DND-41 (cell line): ENCODE measurements at regions not wholly inside any gene's neighbourhood (a gene's known extent, or its start where the extent isn't known, plus 50 kb on each side); places are given as distances from the start of the nearest gene placed in this dataset.

ENCODE experiments used
- EZH2 ChIP-seq: IDR thresholded peaks from 3 replicates; pipeline ENCODE4 v1.6.1; 2012; ENCODE audit warnings: borderline replicate concordance, low read depth, mild to moderate bottlenecking, moderate library complexity, low read length, inconsistent platforms; ENCODE audit not compliant: severe bottlenecking
- TF ChIP-seq, protein P1 (sequence below): IDR thresholded peaks from 2 replicates; pipeline ENCODE4 v1.5.1; 2012; ENCODE audit warnings: borderline replicate concordance, low read length, moderate library complexity, mild to moderate bottlenecking; ENCODE audit not compliant: poor library complexity, severe bottlenecking; ENCODE audit errors: extremely low read depth

DNA sequence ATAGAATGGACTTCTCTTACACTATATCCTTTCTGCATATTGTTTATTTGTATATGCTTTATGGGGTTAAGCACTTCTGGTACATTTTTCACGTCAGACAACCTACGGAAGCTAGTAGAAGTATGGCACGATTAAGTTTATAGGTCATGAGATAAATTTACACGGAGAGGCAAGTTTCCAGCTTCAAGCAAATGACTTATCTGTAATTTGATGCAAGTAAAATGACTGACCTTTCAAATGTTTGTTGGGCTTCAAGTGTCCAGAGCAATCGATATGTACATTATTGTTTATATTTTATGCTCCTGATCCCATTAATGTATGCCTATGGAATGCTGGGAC, 97.5 kb upstream of the EFEMP1 start:
- TF ChIP-seq, protein P1, sequence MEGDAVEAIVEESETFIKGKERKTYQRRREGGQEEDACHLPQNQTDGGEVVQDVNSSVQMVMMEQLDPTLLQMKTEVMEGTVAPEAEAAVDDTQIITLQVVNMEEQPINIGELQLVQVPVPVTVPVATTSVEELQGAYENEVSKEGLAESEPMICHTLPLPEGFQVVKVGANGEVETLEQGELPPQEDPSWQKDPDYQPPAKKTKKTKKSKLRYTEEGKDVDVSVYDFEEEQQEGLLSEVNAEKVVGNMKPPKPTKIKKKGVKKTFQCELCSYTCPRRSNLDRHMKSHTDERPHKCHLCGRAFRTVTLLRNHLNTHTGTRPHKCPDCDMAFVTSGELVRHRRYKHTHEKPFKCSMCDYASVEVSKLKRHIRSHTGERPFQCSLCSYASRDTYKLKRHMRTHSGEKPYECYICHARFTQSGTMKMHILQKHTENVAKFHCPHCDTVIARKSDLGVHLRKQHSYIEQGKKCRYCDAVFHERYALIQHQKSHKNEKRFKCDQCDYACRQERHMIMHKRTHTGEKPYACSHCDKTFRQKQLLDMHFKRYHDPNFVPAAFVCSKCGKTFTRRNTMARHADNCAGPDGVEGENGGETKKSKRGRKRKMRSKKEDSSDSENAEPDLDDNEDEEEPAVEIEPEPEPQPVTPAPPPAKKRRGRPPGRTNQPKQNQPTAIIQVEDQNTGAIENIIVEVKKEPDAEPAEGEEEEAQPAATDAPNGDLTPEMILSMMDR = no peak
- no peak for TF ChIP-seq EZH2
